H9 (cell line): ENCODE measurements at regions not wholly inside any gene's neighbourhood (a gene's known extent, or its start where the extent isn't known, plus 50 kb on each side); places are given as distances from the start of the nearest gene placed in this dataset.

Source experiments
- DNase-seq: peaks from one replicate; pipeline ENCODE4 v3.0.0-alpha.2; 2017
- H2AFZ ChIP-seq: one replicate; pipeline ENCODE4 v1.6.1; 2013; ENCODE audit warnings: mild to moderate bottlenecking, low read length, control low read depth, moderate library complexity
- H2AK5ac ChIP-seq: 2 replicates; pipeline ENCODE4 v1.6.1; 2013; ENCODE audit warnings: low read length, control low read depth, mixed read lengths; ENCODE audit not compliant: insufficient read length
- H2BK120ac ChIP-seq: one replicate; pipeline ENCODE4 v1.6.1; 2013; ENCODE audit warnings: low read depth, mild to moderate bottlenecking, low read length, control low read depth, inconsistent platforms; ENCODE audit not compliant: poor library complexity, severe bottlenecking
- H2BK12ac ChIP-seq: 2 replicates; pipeline ENCODE4 v1.6.1; 2013; ENCODE audit warnings: low read length, control low read depth, mixed read lengths, low read depth; ENCODE audit not compliant: insufficient read length
- H2BK15ac ChIP-seq: 2 replicates; pipeline ENCODE4 v1.6.1; 2013; ENCODE audit warnings: low read depth, low read length, control low read depth
- H2BK20ac ChIP-seq: one replicate; pipeline ENCODE4 v1.6.1; 2013; ENCODE audit warnings: low read depth, mild to moderate bottlenecking, low read length, control low read depth, inconsistent platforms; ENCODE audit not compliant: poor library complexity, severe bottlenecking
- H2BK5ac ChIP-seq: 2 replicates; pipeline ENCODE4 v1.6.1; 2013; ENCODE audit warnings: low read length, control low read depth, mixed read lengths; ENCODE audit not compliant: insufficient read length
- H3K14ac ChIP-seq: 2 replicates; pipeline ENCODE4 v1.6.1; 2013; ENCODE audit warnings: low read length, control low read depth; ENCODE audit not compliant: insufficient read depth
- H3K18ac ChIP-seq: 2 replicates; pipeline ENCODE4 v1.6.1; 2013; ENCODE audit warnings: low read depth, mild to moderate bottlenecking, mixed read lengths, low read length, control low read depth; ENCODE audit not compliant: insufficient read length
- H3K23ac ChIP-seq: 2 replicates; pipeline ENCODE4 v1.6.1; 2013; ENCODE audit warnings: low read length, control low read depth, mixed read lengths, low read depth; ENCODE audit not compliant: insufficient read length
- H3K23me2 ChIP-seq: 2 replicates; pipeline ENCODE4 v1.6.1; 2013; ENCODE audit warnings: low read depth, mild to moderate bottlenecking, mixed read lengths, low read length, control low read depth; ENCODE audit not compliant: insufficient read length, poor library complexity, severe bottlenecking
- H3K27ac ChIP-seq: 2 replicates; pipeline ENCODE4 v1.5.1; 2013; ENCODE audit warnings: low read length, control low read depth, mixed read lengths, low read depth; ENCODE audit not compliant: insufficient read length
- H3K27me3 ChIP-seq: 2 replicates; pipeline ENCODE4 v1.6.1; 2013; ENCODE audit warnings: low read length, control low read depth, inconsistent platforms; ENCODE audit not compliant: insufficient read depth
- H3K4ac ChIP-seq: 2 replicates; pipeline ENCODE4 v1.6.1; 2013; ENCODE audit warnings: low read depth, mild to moderate bottlenecking, control low read depth, inconsistent platforms, low read length, moderate library complexity
- H3K4me1 ChIP-seq: 2 replicates; pipeline ENCODE4 v1.6.1; 2013; ENCODE audit warnings: low read length, control low read depth, inconsistent platforms; ENCODE audit not compliant: insufficient read depth
- H3K4me2 ChIP-seq: 2 replicates; pipeline ENCODE4 v1.6.1; 2013; ENCODE audit warnings: low read length, control low read depth, mixed read lengths; ENCODE audit not compliant: insufficient read length, insufficient read depth
- H3K56ac ChIP-seq: 2 replicates; pipeline ENCODE4 v1.6.1; 2013; ENCODE audit warnings: low read depth, mild to moderate bottlenecking, mixed read lengths, low read length, control low read depth; ENCODE audit not compliant: insufficient read length
- H3K79me1 ChIP-seq: 2 replicates; pipeline ENCODE4 v1.6.1; 2013; ENCODE audit warnings: low read depth, mild to moderate bottlenecking, moderate library complexity, low read length, control low read depth, inconsistent platforms; ENCODE audit not compliant: insufficient read depth, poor library complexity, severe bottlenecking
- H3K79me2 ChIP-seq: 2 replicates; pipeline ENCODE4 v1.6.1; 2013; ENCODE audit warnings: low read length, control low read depth, inconsistent platforms; ENCODE audit not compliant: insufficient read depth
- H3K9ac ChIP-seq: 2 replicates; pipeline ENCODE4 v1.6.1; 2013; ENCODE audit warnings: low read length, control low read depth, mixed read lengths; ENCODE audit not compliant: insufficient read length; ENCODE audit errors: extremely low read depth
- H3K9me3 ChIP-seq: one replicate; pipeline ENCODE4 v1.6.1; 2013; ENCODE audit warnings: low read depth, low read length, inconsistent platforms; ENCODE audit not compliant: control insufficient read depth
- H3T11ph ChIP-seq: one replicate; pipeline ENCODE4 v1.6.1; 2013; ENCODE audit warnings: mild to moderate bottlenecking, low read length, control low read depth, inconsistent platforms
- H4K20me1 ChIP-seq: one replicate; pipeline ENCODE4 v1.6.1; 2013; ENCODE audit not compliant: control insufficient read depth, insufficient read length, insufficient read depth
- H4K5ac ChIP-seq: 2 replicates; pipeline ENCODE4 v1.6.1; 2013; ENCODE audit warnings: low read depth, mild to moderate bottlenecking, mixed read lengths, low read length, control low read depth; ENCODE audit not compliant: insufficient read length
- H4K8ac ChIP-seq: replicated peaks from 2 replicates; pipeline ENCODE4 v1.6.1; 2013; ENCODE audit warnings: low read length, control low read depth, mixed read lengths, low read depth; ENCODE audit not compliant: insufficient read length
- H4K91ac ChIP-seq: 2 replicates; pipeline ENCODE4 v1.6.1; 2013; ENCODE audit warnings: low read depth, mild to moderate bottlenecking, moderate library complexity, mixed read lengths, low read length, control low read depth; ENCODE audit not compliant: insufficient read length
- H3K27ac Mint-ChIP-seq, 3 experiments: 2 replicates in 2 of 3; 3 replicates in 1 of 3; pipeline ENCODE4 v1.8.0; 2020 to 2021; ENCODE audit warnings: mixed read lengths in 3 of 3, mild to moderate bottlenecking in 1 of 3, moderate library complexity in 1 of 3
- H3K27me3 Mint-ChIP-seq: 2 replicates; pipeline ENCODE4 v1.8.0; 2021; ENCODE audit warnings: low read depth, mild to moderate bottlenecking, moderate library complexity, mixed read lengths
- H3K36me3 Mint-ChIP-seq, 3 experiments: 2 replicates in 2 of 3; 3 replicates in 1 of 3; pipeline ENCODE4 v1.8.0; 2020 to 2021; ENCODE audit warnings: low read depth in 3 of 3, mixed read lengths in 3 of 3; ENCODE audit not compliant: insufficient read depth in 1 of 3
- H3K4me1 Mint-ChIP-seq, 2 experiments: 2 replicates each; pipeline ENCODE4 v1.8.0; 2020; ENCODE audit warnings: mixed read lengths in 2 of 2
- H3K4me3 Mint-ChIP-seq, 2 experiments: 2 replicates in 1 of 2; 3 replicates in 1 of 2; pipeline ENCODE4 v1.8.0; 2020 to 2021; ENCODE audit warnings: mild to moderate bottlenecking in 2 of 2, mixed read lengths in 2 of 2, moderate library complexity in 1 of 2
- H3K9me3 Mint-ChIP-seq, 2 experiments: 2 replicates in 1 of 2; 3 replicates in 1 of 2; pipeline ENCODE4 v1.8.0; 2020; ENCODE audit warnings: mild to moderate bottlenecking in 2 of 2, mixed read lengths in 2 of 2, moderate library complexity in 1 of 2
- CTCF ChIP-seq: fragments of 200-600 bp; sonication (generic); conservative IDR thresholded peaks from 3 replicates; pipeline ENCODE4 v1.8.0; 2021; ENCODE audit warnings: antibody characterized with exemption, mild to moderate bottlenecking
- WGBS: extraction: QIAGEN DNeasy Blood & Tissue Kit; methylation state at CpG from one replicate; pipeline ENCODE4 v1.1.7; 2013; ENCODE audit warnings: missing lambda C conversion rate, low lambda C conversion rate, mixed read lengths; ENCODE audit not compliant: insufficient read length; ENCODE audit errors: extremely low coverage; 5-methylcytosine and 5-hydroxymethylcytosine counted together

GRCh38 chr4:27189683-27190082 lies 329.0 kb downstream of the STIM2 start:
- no peak overlapping the region for H3K9ac ChIP-seq
- no CpG with 5 or more reads among the region's 6 CpGs for WGBS
- no peak overlapping the region for H2BK15ac ChIP-seq
- H3K27me3 ChIP-seq: no peaks in the 10 kb centered on the region
- no peak overlapping the region for H3K56ac ChIP-seq
- no peak overlapping the region for H4K8ac ChIP-seq
- H3K79me2 ChIP-seq: no peaks in the 10 kb centered on the region
- H3K14ac ChIP-seq: no peak overlapping the region
- no peaks in the 10 kb centered on the region for H3K36me3 Mint-ChIP-seq
- H2AK5ac ChIP-seq: no peak overlapping the region
- H3K23me2 ChIP-seq: no peaks in the 10 kb centered on the region
- no peaks in the 10 kb centered on the region for H3K4me1 ChIP-seq
- no peak overlapping the region for H2BK12ac ChIP-seq
- no peak overlapping the region for H3K18ac ChIP-seq
- H3K4me1 Mint-ChIP-seq: peaks cover 0 to 5% of the 10 kb centered on the region in 2 experiments; a peak in 1 of 4 replicates
- no peak overlapping the region for H2AFZ ChIP-seq
- no peak overlapping the region for H3K4me3 Mint-ChIP-seq
- no peak overlapping the region for H2BK20ac ChIP-seq
- no peak overlapping the region for H3K4ac ChIP-seq
- H2BK120ac ChIP-seq: no peak overlapping the region
- DNase-seq: no peak
- H3K27ac Mint-ChIP-seq: no peak overlapping the region
- H3K9me3 Mint-ChIP-seq: no peaks in the 10 kb centered on the region
- no peak overlapping the region for H2BK5ac ChIP-seq
- H4K5ac ChIP-seq: no peak overlapping the region
- H3K9me3 ChIP-seq: no peaks in the 10 kb centered on the region
- no peak overlapping the region for H3K27ac ChIP-seq
- no peaks in the 10 kb centered on the region for H4K20me1 ChIP-seq
- no peak for TF ChIP-seq CTCF
- H3K27me3 Mint-ChIP-seq: no peaks in the 10 kb centered on the region; the same call in 1 of the 2 replicates
- no peak overlapping the region for H3T11ph ChIP-seq
- H3K23ac ChIP-seq: no peak overlapping the region
- H3K4me2 ChIP-seq: no peak overlapping the region
- H3K79me1 ChIP-seq: no peaks in the 10 kb centered on the region
- no peak overlapping the region for H4K91ac ChIP-seq
